A549 (cell line): ENCODE measurements at regions not wholly inside any gene's neighbourhood (a gene's known extent, or its start where the extent isn't known, plus 50 kb on each side); places are given as distances from the start of the nearest gene placed in this dataset.

Experiments used
- ATAC-seq, 2 experiments: fragments of 200-7000 bp in 1 of 2; fragments of >200 bp in 1 of 2; cut with Nextera tagmentation in 1 of 2; cut with Tn5 transposase in 1 of 2; 3 replicates each; pipeline versions ENCODE4 v1.8.0 to v1.9.1; 2018 to 2020; ENCODE audit warnings: mild to moderate bottlenecking in 1 of 2, moderate library complexity in 1 of 2
- CTCF ChIA-PET: fragments of 300-600 bp; sonication (Branson Sonifier 250); formaldehyde crosslinking; extraction: SDS; loops from one replicate; lab custom pipeline; 2021; ENCODE audit warnings: antibody characterized with exemption, inconsistent platforms; lab: Yijun Ruan, JAX
- POLR2A ChIA-PET: fragments of 350-600 bp; formaldehyde crosslinking; extraction: SDS; loops from one replicate; lab custom pipeline; 2021; ENCODE audit warnings: antibody characterized with exemption, inconsistent platforms; lab: Yijun Ruan, JAX
- DNase-seq, 2 experiments: peaks; one replicate each; pipeline versions ENCODE4 v3.0.0 to v3.0.0-alpha.2; 2011 to 2016; ENCODE audit warnings: low read depth in 1 of 2, low spot score in 1 of 2
- FAIRE-seq: peaks from 2 replicates; lab custom pipeline; 2011; peaks lifted over from hg19 to GRCh38; lab: Jason Lieb, UNC
- H3K27ac ChIP-seq, 2 experiments: fragments of >200 bp; sonication (Bioruptor Twin); formaldehyde crosslinking; 3 replicates each; pipeline ENCODE4 v1.5.1; 2016 to 2017
- H3K4me1 ChIP-seq: fragments of >200 bp; sonication (Bioruptor Twin); formaldehyde crosslinking; 3 replicates; pipeline ENCODE4 v1.6.1; 2016
- H3K4me2 ChIP-seq: fragments of >200 bp; sonication (Bioruptor Twin); formaldehyde crosslinking; 3 replicates; pipeline ENCODE4 v1.6.1; 2016
- H3K4me3 ChIP-seq: fragments of >200 bp; sonication (Bioruptor Twin); formaldehyde crosslinking; 3 replicates; pipeline ENCODE4 v1.5.1; 2016
- H3K9me3 ChIP-seq: fragments of >200 bp; sonication (Bioruptor Twin); formaldehyde crosslinking; 3 replicates; pipeline ENCODE4 v1.6.1; 2016
- BHLHE40 ChIP-seq: IDR thresholded peaks from 2 replicates; pipeline ENCODE4 v1.6.1; 2012; ENCODE audit warnings: low read depth, low read length, inconsistent platforms
- CBX2 ChIP-seq: fragments of 200-600 bp; sonication (generic); IDR thresholded peaks from 2 replicates; pipeline ENCODE4 v1.6.1; 2016; ENCODE audit warnings: low read depth, mild to moderate bottlenecking, borderline replicate concordance
- CHD4 ChIP-seq: fragments of 200-600 bp; sonication (generic); IDR thresholded peaks from 2 replicates; pipeline ENCODE4 v1.6.1; 2016; ENCODE audit warnings: antibody characterized with exemption, mild to moderate bottlenecking, borderline replicate concordance
- CTCF ChIP-seq: fragments of >200 bp; sonication (Bioruptor Twin); formaldehyde crosslinking; IDR thresholded peaks from 3 replicates; pipeline ENCODE4 v1.5.1; 2016
- ELK1 ChIP-seq: fragments of 150-350 bp; IDR thresholded peaks from 2 replicates; pipeline ENCODE4 v1.6.1; 2014; ENCODE audit warnings: low read depth, mild to moderate bottlenecking, low read length
- EP300 ChIP-seq, 2 experiments: fragments of >200 bp; sonication (Bioruptor Twin); formaldehyde crosslinking; IDR thresholded peaks; 2 replicates in 1 of 2; 3 replicates in 1 of 2; pipeline ENCODE4 v1.6.1; 2016 to 2017
- HMGXB4 ChIP-seq: fragments of 250-450 bp; sonication (Bioruptor Pico); IDR thresholded peaks from 2 replicates; pipeline ENCODE4 v1.5.0; 2021; ENCODE audit warnings: mild to moderate bottlenecking, moderate library complexity, borderline replicate concordance
- HOXB13 ChIP-seq: fragments of 250-450 bp; sonication (Bioruptor Pico); IDR thresholded peaks from 2 replicates; pipeline ENCODE4 v1.5.0; 2020; ENCODE audit warnings: low read depth, mild to moderate bottlenecking, moderate library complexity
- MAFK ChIP-seq: fragments of 450-650 bp; IDR thresholded peaks from 2 replicates; pipeline ENCODE4 v1.6.1; 2014; ENCODE audit not compliant: partially characterized antibody
- NFE2L2 ChIP-seq: fragments of 150-350 bp; conservative IDR thresholded peaks from 2 replicates; pipeline ENCODE4 v1.6.1; 2014; ENCODE audit warnings: low read length
- RAD21 ChIP-seq, 2 experiments: fragments of >200 bp in 1 of 2; sonication (Bioruptor Twin) in 1 of 2; formaldehyde crosslinking in 1 of 2; IDR thresholded peaks in 1 of 2; conservative IDR thresholded peaks in 1 of 2; 2 replicates in 1 of 2; 3 replicates in 1 of 2; pipeline ENCODE4 v1.6.1; 2012 to 2018; ENCODE audit warnings: inconsistent platforms in 1 of 2
- RCOR1 ChIP-seq: fragments of 150-350 bp; IDR thresholded peaks from 2 replicates; pipeline ENCODE4 v1.6.1; 2014; ENCODE audit warnings: antibody characterized with exemption, low read length, low read depth
- RNF2 ChIP-seq: fragments of 200-600 bp; sonication (generic); IDR thresholded peaks from 2 replicates; pipeline ENCODE4 v1.6.1; 2016; ENCODE audit warnings: low read depth, mild to moderate bottlenecking, antibody characterized with exemption, moderate library complexity, borderline replicate concordance
- ZFP36 ChIP-seq: fragments of 450-650 bp; IDR thresholded peaks from 2 replicates; pipeline ENCODE4 v1.6.1; 2014; ENCODE audit warnings: borderline replicate concordance; ENCODE audit not compliant: partially characterized antibody
- WGBS: methylation state at CpG from one replicate; pipeline ENCODE4 v1.1.6; 2017; ENCODE audit errors: missing lambda C conversion rate; 5-methylcytosine and 5-hydroxymethylcytosine counted together

- CTCF ChIA-PET = interaction anchor here (0.9 to 2.7 kb wide), 7 partner anchors 10 to 757 kb away, joined by 3 to 11 read pairs (median 4); no protein-coding TSS in a partner anchor
- no peak overlapping the region for H3K4me3 ChIP-seq
- H3K4me2 ChIP-seq = no peak overlapping the region
- no peak for FAIRE-seq
- TF ChIP-seq EP300 (IDR thresholded peaks at IDR 0.05) (no peak), CTCF (no peak), CHD4 (no peak), RAD21 (conservative IDR thresholded peaks at IDR 0.05 in 1 of 2, IDR thresholded peaks at IDR 0.05 in 1 of 2) (no peak), ELK1 (no peak), BHLHE40 (no peak), RCOR1 (no peak), RNF2 (no peak)
- POLR2A ChIA-PET = no interaction called here
- ATAC-seq = no peak
- H3K4me1 ChIP-seq = no peaks in the 10 kb centered on the region
- DNase-seq = no peak
- H3K27ac ChIP-seq = no peak overlapping the region
- H3K9me3 ChIP-seq = peaks cover 3% of the 10 kb centered on the region; the same call in 1 of the 3 replicates
- 28% methylated on average over 5 of the region's 5 CpGs for WGBS
Measured at GRCh38 chr3:159246385-159246784, 444.5 kb downstream of the MFSD1 start.

GRCh38 chr3:159249472-159250174, 447.8 kb downstream of the MFSD1 start:
- FAIRE-seq (no peak), DNase-seq (no peak), ATAC-seq (no peak)
- ChIA-PET POLR2A (no interaction called here), CTCF (interaction anchor here (1.8 to 4.4 kb wide), 2 partner anchors 10 to 332 kb away, joined by 8 to 20 read pairs; no protein-coding TSS in a partner anchor)
- no peak for TF ChIP-seq CHD4
- no peak for TF ChIP-seq NFE2L2
- TF ChIP-seq CTCF = no peak
- no peak for TF ChIP-seq CBX2
- no peak for TF ChIP-seq MAFK
- TF ChIP-seq ZFP36 = no peak
- no peak for TF ChIP-seq HMGXB4
- no peak for TF ChIP-seq HOXB13
- WGBS = 28% methylated on average over 5 of the region's 5 CpGs
- peaks cover 21% of the 10 kb centered on the region; the same call in 2 of the 3 replicates for H3K9me3 ChIP-seq
- H3K27ac ChIP-seq = no peak overlapping the region
- H3K4me2 ChIP-seq = no peak overlapping the region
- no peaks in the 10 kb centered on the region for H3K4me1 ChIP-seq
- H3K4me3 ChIP-seq = no peak overlapping the region
